H9 (cell line): ENCODE measurements at regions not wholly inside any gene's neighbourhood (a gene's known extent, or its start where the extent isn't known, plus 50 kb on each side); places are given as distances from the start of the nearest gene placed in this dataset.

Experiments used
- DNase-seq: peaks from one replicate; pipeline ENCODE4 v3.0.0-alpha.2; 2017
- H2AFZ ChIP-seq: one replicate; pipeline ENCODE4 v1.6.1; 2013; ENCODE audit warnings: mild to moderate bottlenecking, low read length, control low read depth, moderate library complexity
- H2AK5ac ChIP-seq: 2 replicates; pipeline ENCODE4 v1.6.1; 2013; ENCODE audit warnings: low read length, control low read depth, mixed read lengths; ENCODE audit not compliant: insufficient read length
- H2BK120ac ChIP-seq: one replicate; pipeline ENCODE4 v1.6.1; 2013; ENCODE audit warnings: low read depth, mild to moderate bottlenecking, low read length, control low read depth, inconsistent platforms; ENCODE audit not compliant: poor library complexity, severe bottlenecking
- H2BK12ac ChIP-seq: 2 replicates; pipeline ENCODE4 v1.6.1; 2013; ENCODE audit warnings: low read length, control low read depth, mixed read lengths, low read depth; ENCODE audit not compliant: insufficient read length
- H2BK15ac ChIP-seq: 2 replicates; pipeline ENCODE4 v1.6.1; 2013; ENCODE audit warnings: low read depth, low read length, control low read depth
- H2BK20ac ChIP-seq: one replicate; pipeline ENCODE4 v1.6.1; 2013; ENCODE audit warnings: low read depth, mild to moderate bottlenecking, low read length, control low read depth, inconsistent platforms; ENCODE audit not compliant: poor library complexity, severe bottlenecking
- H2BK5ac ChIP-seq: 2 replicates; pipeline ENCODE4 v1.6.1; 2013; ENCODE audit warnings: low read length, control low read depth, mixed read lengths; ENCODE audit not compliant: insufficient read length
- H3K14ac ChIP-seq: 2 replicates; pipeline ENCODE4 v1.6.1; 2013; ENCODE audit warnings: low read length, control low read depth; ENCODE audit not compliant: insufficient read depth
- H3K18ac ChIP-seq: 2 replicates; pipeline ENCODE4 v1.6.1; 2013; ENCODE audit warnings: low read depth, mild to moderate bottlenecking, mixed read lengths, low read length, control low read depth; ENCODE audit not compliant: insufficient read length
- H3K23ac ChIP-seq: 2 replicates; pipeline ENCODE4 v1.6.1; 2013; ENCODE audit warnings: low read length, control low read depth, mixed read lengths, low read depth; ENCODE audit not compliant: insufficient read length
- H3K23me2 ChIP-seq: 2 replicates; pipeline ENCODE4 v1.6.1; 2013; ENCODE audit warnings: low read depth, mild to moderate bottlenecking, mixed read lengths, low read length, control low read depth; ENCODE audit not compliant: insufficient read length, poor library complexity, severe bottlenecking
- H3K27ac ChIP-seq: 2 replicates; pipeline ENCODE4 v1.5.1; 2013; ENCODE audit warnings: low read length, control low read depth, mixed read lengths, low read depth; ENCODE audit not compliant: insufficient read length
- H3K27me3 ChIP-seq: 2 replicates; pipeline ENCODE4 v1.6.1; 2013; ENCODE audit warnings: low read length, control low read depth, inconsistent platforms; ENCODE audit not compliant: insufficient read depth
- H3K4ac ChIP-seq: 2 replicates; pipeline ENCODE4 v1.6.1; 2013; ENCODE audit warnings: low read depth, mild to moderate bottlenecking, control low read depth, inconsistent platforms, low read length, moderate library complexity
- H3K4me1 ChIP-seq: 2 replicates; pipeline ENCODE4 v1.6.1; 2013; ENCODE audit warnings: low read length, control low read depth, inconsistent platforms; ENCODE audit not compliant: insufficient read depth
- H3K4me2 ChIP-seq: 2 replicates; pipeline ENCODE4 v1.6.1; 2013; ENCODE audit warnings: low read length, control low read depth, mixed read lengths; ENCODE audit not compliant: insufficient read length, insufficient read depth
- H3K56ac ChIP-seq: 2 replicates; pipeline ENCODE4 v1.6.1; 2013; ENCODE audit warnings: low read depth, mild to moderate bottlenecking, mixed read lengths, low read length, control low read depth; ENCODE audit not compliant: insufficient read length
- H3K79me1 ChIP-seq: 2 replicates; pipeline ENCODE4 v1.6.1; 2013; ENCODE audit warnings: low read depth, mild to moderate bottlenecking, moderate library complexity, low read length, control low read depth, inconsistent platforms; ENCODE audit not compliant: insufficient read depth, poor library complexity, severe bottlenecking
- H3K79me2 ChIP-seq: 2 replicates; pipeline ENCODE4 v1.6.1; 2013; ENCODE audit warnings: low read length, control low read depth, inconsistent platforms; ENCODE audit not compliant: insufficient read depth
- H3K9ac ChIP-seq: 2 replicates; pipeline ENCODE4 v1.6.1; 2013; ENCODE audit warnings: low read length, control low read depth, mixed read lengths; ENCODE audit not compliant: insufficient read length; ENCODE audit errors: extremely low read depth
- H3K9me3 ChIP-seq: one replicate; pipeline ENCODE4 v1.6.1; 2013; ENCODE audit warnings: low read depth, low read length, inconsistent platforms; ENCODE audit not compliant: control insufficient read depth
- H3T11ph ChIP-seq: one replicate; pipeline ENCODE4 v1.6.1; 2013; ENCODE audit warnings: mild to moderate bottlenecking, low read length, control low read depth, inconsistent platforms
- H4K20me1 ChIP-seq: one replicate; pipeline ENCODE4 v1.6.1; 2013; ENCODE audit not compliant: control insufficient read depth, insufficient read length, insufficient read depth
- H4K5ac ChIP-seq: 2 replicates; pipeline ENCODE4 v1.6.1; 2013; ENCODE audit warnings: low read depth, mild to moderate bottlenecking, mixed read lengths, low read length, control low read depth; ENCODE audit not compliant: insufficient read length
- H4K8ac ChIP-seq: replicated peaks from 2 replicates; pipeline ENCODE4 v1.6.1; 2013; ENCODE audit warnings: low read length, control low read depth, mixed read lengths, low read depth; ENCODE audit not compliant: insufficient read length
- H4K91ac ChIP-seq: 2 replicates; pipeline ENCODE4 v1.6.1; 2013; ENCODE audit warnings: low read depth, mild to moderate bottlenecking, moderate library complexity, mixed read lengths, low read length, control low read depth; ENCODE audit not compliant: insufficient read length
- H3K27ac Mint-ChIP-seq, 3 experiments: 2 replicates in 2 of 3; 3 replicates in 1 of 3; pipeline ENCODE4 v1.8.0; 2020 to 2021; ENCODE audit warnings: mixed read lengths in 3 of 3, mild to moderate bottlenecking in 1 of 3, moderate library complexity in 1 of 3
- H3K27me3 Mint-ChIP-seq: 2 replicates; pipeline ENCODE4 v1.8.0; 2021; ENCODE audit warnings: low read depth, mild to moderate bottlenecking, moderate library complexity, mixed read lengths
- H3K36me3 Mint-ChIP-seq, 3 experiments: 2 replicates in 2 of 3; 3 replicates in 1 of 3; pipeline ENCODE4 v1.8.0; 2020 to 2021; ENCODE audit warnings: low read depth in 3 of 3, mixed read lengths in 3 of 3; ENCODE audit not compliant: insufficient read depth in 1 of 3
- H3K4me1 Mint-ChIP-seq, 2 experiments: 2 replicates each; pipeline ENCODE4 v1.8.0; 2020; ENCODE audit warnings: mixed read lengths in 2 of 2
- H3K4me3 Mint-ChIP-seq, 2 experiments: 2 replicates in 1 of 2; 3 replicates in 1 of 2; pipeline ENCODE4 v1.8.0; 2020 to 2021; ENCODE audit warnings: mild to moderate bottlenecking in 2 of 2, mixed read lengths in 2 of 2, moderate library complexity in 1 of 2
- H3K9me3 Mint-ChIP-seq, 2 experiments: 2 replicates in 1 of 2; 3 replicates in 1 of 2; pipeline ENCODE4 v1.8.0; 2020; ENCODE audit warnings: mild to moderate bottlenecking in 2 of 2, mixed read lengths in 2 of 2, moderate library complexity in 1 of 2
- whole genome bisulfite sequencing: extraction: QIAGEN DNeasy Blood & Tissue Kit; methylation state at CpG from one replicate; pipeline ENCODE4 v1.1.7; 2013; ENCODE audit warnings: missing lambda C conversion rate, low lambda C conversion rate, mixed read lengths; ENCODE audit not compliant: insufficient read length; ENCODE audit errors: extremely low coverage; 5-methylcytosine and 5-hydroxymethylcytosine counted together
- TF ChIP-seq, protein P1 (sequence below): fragments of 200-600 bp; sonication (generic); conservative IDR thresholded peaks from 3 replicates; pipeline ENCODE4 v1.8.0; 2021; ENCODE audit warnings: antibody characterized with exemption, mild to moderate bottlenecking

DNA sequence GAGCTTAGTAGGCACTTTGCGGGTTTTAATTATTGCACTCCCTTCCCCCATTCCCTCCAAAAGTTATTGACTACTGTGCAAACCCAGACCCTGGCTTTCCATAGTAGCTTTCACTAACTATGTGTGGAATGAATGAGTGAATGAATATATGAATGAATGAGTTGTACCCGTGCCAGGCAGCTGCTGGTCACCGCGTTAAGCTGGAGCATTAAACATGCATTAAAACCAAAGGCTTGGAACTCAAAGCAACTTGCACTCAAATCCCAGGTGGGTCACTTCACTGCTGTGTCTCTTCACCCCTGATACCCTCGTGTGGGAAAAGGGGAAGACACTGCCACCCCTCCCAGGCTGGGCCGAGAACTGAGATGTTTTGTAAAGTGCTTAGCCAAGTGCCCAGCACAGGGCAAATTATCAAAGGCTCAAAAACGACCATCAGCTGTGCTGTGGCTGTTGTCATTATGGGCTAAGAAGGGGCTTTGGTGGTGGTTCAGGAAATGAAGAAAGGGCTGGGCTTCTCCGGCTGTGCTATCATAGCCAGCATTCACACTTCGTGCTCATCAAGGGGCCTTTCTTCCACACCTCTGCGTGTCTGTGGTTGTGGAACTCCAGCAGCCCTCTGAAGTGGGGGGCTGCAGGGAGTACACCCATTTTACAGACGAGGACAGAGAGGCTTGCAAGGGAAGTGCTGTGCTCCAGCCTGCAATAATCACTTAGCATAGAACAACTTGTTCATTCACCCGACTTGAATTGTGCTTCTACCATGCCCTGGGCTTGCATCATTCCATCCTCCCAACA is 60.2 kb upstream of the STX16 start:
- Histone ChIP-seq H2BK20ac (no peak overlapping the region), H4K8ac (no peak overlapping the region), H3K27me3 (no peaks in the 10 kb centered on the region), H2BK120ac (no peak overlapping the region), H3K9me3 (no peaks in the 10 kb centered on the region), H3K14ac (no peak overlapping the region), H2AFZ (no peak overlapping the region), H4K5ac (no peak overlapping the region), H3K27ac (no peak overlapping the region), H3K79me1 (no peaks in the 10 kb centered on the region), H4K91ac (no peak overlapping the region), H3T11ph (no peak overlapping the region), H3K23me2 (peaks cover 5% of the 10 kb centered on the region), H3K4me2 (no peak overlapping the region), H3K4ac (no peak overlapping the region), H3K23ac (no peak overlapping the region), H2AK5ac (no peak overlapping the region), H3K4me1 (no peaks in the 10 kb centered on the region), H2BK15ac (no peak overlapping the region), H2BK5ac (no peak overlapping the region), H3K79me2 (no peaks in the 10 kb centered on the region), H3K9ac (no peak overlapping the region), H4K20me1 (no peaks in the 10 kb centered on the region), H3K56ac (no peak overlapping the region), H2BK12ac (no peak overlapping the region), H3K18ac (no peak overlapping the region)
- no peaks in the 10 kb centered on the region for H3K9me3 Mint-ChIP-seq
- no peak overlapping the region for H3K27ac Mint-ChIP-seq
- no peak for DNase-seq
- peaks cover 5 to 10% of the 10 kb centered on the region in 2 experiments for H3K4me1 Mint-ChIP-seq
- no CpG with 5 or more reads among the region's 12 CpGs for WGBS
- no peak overlapping the region for H3K4me3 Mint-ChIP-seq
- H3K27me3 Mint-ChIP-seq = peaks cover 5% of the 10 kb centered on the region
- TF ChIP-seq, protein P1, sequence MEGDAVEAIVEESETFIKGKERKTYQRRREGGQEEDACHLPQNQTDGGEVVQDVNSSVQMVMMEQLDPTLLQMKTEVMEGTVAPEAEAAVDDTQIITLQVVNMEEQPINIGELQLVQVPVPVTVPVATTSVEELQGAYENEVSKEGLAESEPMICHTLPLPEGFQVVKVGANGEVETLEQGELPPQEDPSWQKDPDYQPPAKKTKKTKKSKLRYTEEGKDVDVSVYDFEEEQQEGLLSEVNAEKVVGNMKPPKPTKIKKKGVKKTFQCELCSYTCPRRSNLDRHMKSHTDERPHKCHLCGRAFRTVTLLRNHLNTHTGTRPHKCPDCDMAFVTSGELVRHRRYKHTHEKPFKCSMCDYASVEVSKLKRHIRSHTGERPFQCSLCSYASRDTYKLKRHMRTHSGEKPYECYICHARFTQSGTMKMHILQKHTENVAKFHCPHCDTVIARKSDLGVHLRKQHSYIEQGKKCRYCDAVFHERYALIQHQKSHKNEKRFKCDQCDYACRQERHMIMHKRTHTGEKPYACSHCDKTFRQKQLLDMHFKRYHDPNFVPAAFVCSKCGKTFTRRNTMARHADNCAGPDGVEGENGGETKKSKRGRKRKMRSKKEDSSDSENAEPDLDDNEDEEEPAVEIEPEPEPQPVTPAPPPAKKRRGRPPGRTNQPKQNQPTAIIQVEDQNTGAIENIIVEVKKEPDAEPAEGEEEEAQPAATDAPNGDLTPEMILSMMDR = no peak
- H3K36me3 Mint-ChIP-seq = no peaks in the 10 kb centered on the region; a peak in 1 of 7 replicates
